Gastroesophageal sphincter (tissue), 4 donors: ENCODE measurements at regions not wholly inside any gene's neighbourhood (a gene's known extent, or its start where the extent isn't known, plus 50 kb on each side); places are given as distances from the start of the nearest gene placed in this dataset.

ENCODE experiments used
- ATAC-seq: fragments of 150-250 bp; one replicate; pipeline ENCODE4 v1.9.1; 2016; ENCODE audit warnings: mild to moderate bottlenecking, moderate library complexity
- H3K27ac ChIP-seq, 4 donors: fragments of 200-600 bp; sonication (generic) in 3 of 4; 1 replicate in 3 of 4; 2 replicates in 1 of 4; pipeline ENCODE4 v1.5.1; 2016 to 2019
- H3K27me3 ChIP-seq: fragments of 200-600 bp; sonication (generic); one replicate; pipeline ENCODE4 v1.5.1; 2019
- H3K36me3 ChIP-seq, 2 donors: fragments of 200-600 bp; sonication (generic); one replicate each; pipeline ENCODE4 v1.5.1; 2019; ENCODE audit warnings: control low read depth in 1 of 2
- H3K4me1 ChIP-seq, 3 donors: fragments of 200-600 bp; sonication (generic); 1 replicate in 2 of 3; 2 replicates in 1 of 3; pipeline ENCODE4 v1.5.1; 2016 to 2019; ENCODE audit warnings: control low read depth in 2 of 3
- H3K4me3 ChIP-seq, 2 donors: fragments of 200-600 bp; sonication (generic); one replicate each; pipeline ENCODE4 v1.5.1; 2019; ENCODE audit warnings: mild to moderate bottlenecking in 1 of 2, moderate library complexity in 1 of 2
- H3K9me3 ChIP-seq, 3 donors: fragments of 200-600 bp; sonication (generic); one replicate each; pipeline ENCODE4 v1.5.1; 2017 to 2019; ENCODE audit warnings: control low read depth in 2 of 3
- EP300 ChIP-seq: sonication (generic); formaldehyde crosslinking; IDR thresholded peaks from one replicate; pipeline ENCODE4 v1.6.1; 2017; ENCODE audit warnings: antibody characterized with exemption, mild to moderate bottlenecking
- POLR2A ChIP-seq, 2 donors: fragments of 450-650 bp; IDR thresholded peaks; one replicate each; pipeline ENCODE4 v1.6.1; 2017; ENCODE audit warnings: antibody characterized with exemption in 2 of 2, mild to moderate bottlenecking in 2 of 2, moderate library complexity in 1 of 2
- POLR2AphosphoS5 ChIP-seq: sonication (generic); formaldehyde crosslinking; IDR thresholded peaks from one replicate; pipeline ENCODE4 v1.6.1; 2017; ENCODE audit warnings: antibody characterized with exemption
- WGBS, 2 donors: methylation state at CpG; one replicate each; pipeline ENCODE4 v1.1.5; 2018; ENCODE audit warnings: low coverage in 1 of 2; 5-methylcytosine and 5-hydroxymethylcytosine counted together
- TF ChIP-seq, protein P1 (sequence below), 4 experiments: fragments of 200-600 bp in 2 of 4; fragments of 450-650 bp in 2 of 4; sonication (generic) in 1 of 4; IDR thresholded peaks; one replicate each; pipeline ENCODE4 v1.5.1; 2017 to 2019; ENCODE audit warnings: antibody characterized with exemption in 4 of 4, mild to moderate bottlenecking in 2 of 4, moderate library complexity in 2 of 4

DNA sequence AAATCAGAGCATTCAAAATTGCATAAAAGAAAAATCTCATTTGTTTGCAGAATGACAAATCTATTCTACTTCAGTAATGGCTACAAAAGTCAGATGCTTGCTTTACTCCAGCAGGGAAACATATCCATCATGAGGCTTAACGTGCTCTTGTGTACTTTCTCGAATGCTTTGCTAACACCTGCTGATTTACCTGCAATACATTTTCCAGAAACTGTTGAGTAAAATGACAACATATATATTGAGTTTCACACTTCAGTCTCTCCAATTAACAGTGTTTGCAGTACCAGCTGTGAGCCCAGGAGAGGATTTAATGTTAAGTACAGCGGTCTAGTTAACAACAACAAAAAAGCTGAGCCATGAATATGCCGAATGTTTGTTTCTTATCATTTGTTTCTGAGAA, 391.5 kb upstream of the SMC2 start:
- H3K4me1 ChIP-seq: no peaks in the 10 kb centered on the region
- no peak overlapping the region for H3K27ac ChIP-seq
- WGBS, 2 donors: 14 to 27% methylated on average over 4 of the region's 4 CpGs
- TF ChIP-seq POLR2AphosphoS5: no peak
- TF ChIP-seq POLR2A (IDR thresholded peaks at IDR 0.05): no peak
- TF ChIP-seq, protein P1, sequence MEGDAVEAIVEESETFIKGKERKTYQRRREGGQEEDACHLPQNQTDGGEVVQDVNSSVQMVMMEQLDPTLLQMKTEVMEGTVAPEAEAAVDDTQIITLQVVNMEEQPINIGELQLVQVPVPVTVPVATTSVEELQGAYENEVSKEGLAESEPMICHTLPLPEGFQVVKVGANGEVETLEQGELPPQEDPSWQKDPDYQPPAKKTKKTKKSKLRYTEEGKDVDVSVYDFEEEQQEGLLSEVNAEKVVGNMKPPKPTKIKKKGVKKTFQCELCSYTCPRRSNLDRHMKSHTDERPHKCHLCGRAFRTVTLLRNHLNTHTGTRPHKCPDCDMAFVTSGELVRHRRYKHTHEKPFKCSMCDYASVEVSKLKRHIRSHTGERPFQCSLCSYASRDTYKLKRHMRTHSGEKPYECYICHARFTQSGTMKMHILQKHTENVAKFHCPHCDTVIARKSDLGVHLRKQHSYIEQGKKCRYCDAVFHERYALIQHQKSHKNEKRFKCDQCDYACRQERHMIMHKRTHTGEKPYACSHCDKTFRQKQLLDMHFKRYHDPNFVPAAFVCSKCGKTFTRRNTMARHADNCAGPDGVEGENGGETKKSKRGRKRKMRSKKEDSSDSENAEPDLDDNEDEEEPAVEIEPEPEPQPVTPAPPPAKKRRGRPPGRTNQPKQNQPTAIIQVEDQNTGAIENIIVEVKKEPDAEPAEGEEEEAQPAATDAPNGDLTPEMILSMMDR (IDR thresholded peaks at IDR 0.05): no peak
- TF ChIP-seq EP300: no peak
- no peaks in the 10 kb centered on the region for H3K36me3 ChIP-seq
- no peaks in the 10 kb centered on the region for H3K9me3 ChIP-seq
- ATAC-seq: no peak
- H3K4me3 ChIP-seq: no peak overlapping the region
- H3K27me3 ChIP-seq: no peaks in the 10 kb centered on the region

DNA sequence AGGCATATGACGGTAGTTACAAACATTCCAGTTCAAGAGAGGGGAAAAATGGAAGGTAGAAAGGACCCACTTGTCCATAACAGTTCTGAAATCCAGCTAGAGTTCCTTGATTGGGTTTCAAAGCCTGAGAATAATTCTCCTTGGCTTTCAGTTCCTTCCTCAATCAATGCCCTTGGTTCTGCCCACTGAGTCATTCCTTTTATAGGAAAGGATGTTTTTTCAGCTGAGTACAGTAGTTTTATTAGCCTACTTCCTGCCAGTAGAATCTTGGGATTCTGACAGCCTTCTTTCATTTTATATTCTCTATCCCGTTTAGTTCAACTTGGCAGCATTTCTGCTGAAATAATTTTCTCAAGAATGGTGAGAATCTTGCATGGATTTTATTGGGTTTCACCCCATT, 386.9 kb upstream of the SMC2 start:
- H3K27me3 ChIP-seq: no peaks in the 10 kb centered on the region
- no peak overlapping the region for H3K27ac ChIP-seq
- no peak for TF ChIP-seq POLR2AphosphoS5
- no peak for TF ChIP-seq EP300
- TF ChIP-seq, protein P1 (IDR thresholded peaks at IDR 0.05): no peak
- TF ChIP-seq POLR2A (IDR thresholded peaks at IDR 0.05): no peak
- no peaks in the 10 kb centered on the region for H3K4me1 ChIP-seq
- H3K4me3 ChIP-seq: no peak overlapping the region
- H3K36me3 ChIP-seq: no peaks in the 10 kb centered on the region
- ATAC-seq: no peak
- WGBS, 2 donors: 54 to 69% methylated on average over 2 of the region's 2 CpGs
- H3K9me3 ChIP-seq: peaks cover 0 to 6% (median 0%) of the 10 kb centered on the region in 3 donors

DNA sequence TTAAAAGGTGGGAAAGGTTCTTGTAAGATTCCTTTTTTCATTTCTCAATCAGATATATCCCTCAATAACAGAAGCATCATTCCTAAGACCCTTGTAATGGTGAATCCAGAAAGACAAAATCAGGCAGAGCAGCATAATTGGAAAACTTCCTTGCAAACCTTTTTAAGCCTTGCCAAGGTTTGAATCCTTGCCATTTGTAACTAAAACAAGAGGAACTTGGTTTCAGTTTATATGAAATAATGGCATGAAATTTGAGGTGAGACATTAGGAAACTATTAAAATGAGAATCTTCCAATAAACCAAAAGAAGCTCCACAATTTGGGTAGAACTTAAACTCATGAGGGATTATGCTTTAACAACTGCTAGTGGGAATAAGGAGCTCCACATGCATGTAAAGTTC, 384.7 kb upstream of the SMC2 start:
- no peaks in the 10 kb centered on the region for H3K27me3 ChIP-seq
- ATAC-seq: no peak
- TF ChIP-seq POLR2AphosphoS5 (no peak), POLR2A (IDR thresholded peaks at IDR 0.05) (no peak), EP300 (no peak)
- TF ChIP-seq, protein P1 (IDR thresholded peaks at IDR 0.05): no peak

DNA sequence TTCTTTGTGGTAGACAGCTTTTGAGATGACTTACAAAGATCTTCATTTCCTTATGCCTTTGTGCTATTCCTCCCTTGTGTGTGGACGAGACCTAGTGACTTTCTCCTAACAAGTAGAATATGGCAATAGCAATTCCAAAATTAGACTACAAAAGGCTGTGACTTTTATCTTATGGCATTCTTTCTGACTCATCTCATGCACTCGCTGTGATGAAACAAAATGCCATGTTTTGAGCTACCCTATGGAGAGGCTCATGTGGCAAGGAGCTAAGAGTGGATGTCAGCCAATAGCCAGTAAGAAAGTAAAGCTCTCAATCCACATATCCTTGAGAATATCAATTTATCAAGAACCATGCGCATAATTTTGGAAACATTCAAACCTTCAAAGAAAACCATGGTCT, 380.5 kb upstream of the SMC2 start:
- Histone ChIP-seq H3K27ac (no peak overlapping the region), H3K9me3 (peaks cover 0 to 9% (median 0%) of the 10 kb centered on the region in 3 donors), H3K4me3 (no peak overlapping the region), H3K27me3 (no peaks in the 10 kb centered on the region), H3K4me1 (no peaks in the 10 kb centered on the region), H3K36me3 (no peaks in the 10 kb centered on the region)
- TF ChIP-seq EP300 (no peak), POLR2A (IDR thresholded peaks at IDR 0.05) (no peak), POLR2AphosphoS5 (no peak)
- TF ChIP-seq, protein P1 (IDR thresholded peaks at IDR 0.05): no peak
- ATAC-seq: no peak
- 75 to 81% methylated on average over 2 to 3 of the region's 3 CpGs for WGBS, 2 donors

More for the DNA sequence above, 384.7 kb upstream of the SMC2 start:
- H3K9me3 ChIP-seq: peaks cover 0 to 9% (median 0%) of the 10 kb centered on the region in 3 donors
- H3K36me3 ChIP-seq: no peaks in the 10 kb centered on the region
- no peak overlapping the region for H3K4me3 ChIP-seq
- H3K4me1 ChIP-seq: no peaks in the 10 kb centered on the region
- H3K27ac ChIP-seq: no peak overlapping the region

GRCh38 chr9:103714992-103715391, 379.1 kb upstream of the SMC2 start:
- Histone ChIP-seq H3K9me3 (peaks cover 0 to 9% (median 0%) of the 10 kb centered on the region in 3 donors), H3K27ac (no peak overlapping the region), H3K4me3 (no peak overlapping the region), H3K27me3 (no peaks in the 10 kb centered on the region), H3K36me3 (no peaks in the 10 kb centered on the region), H3K4me1 (no peaks in the 10 kb centered on the region)
- no peak for ATAC-seq
- 77 to 83% methylated on average over 1 of the region's 1 CpG for WGBS, 2 donors
- TF ChIP-seq, protein P1 (IDR thresholded peaks at IDR 0.05): no peak
- no peak for TF ChIP-seq EP300
- no peak for TF ChIP-seq POLR2AphosphoS5
- TF ChIP-seq POLR2A (IDR thresholded peaks at IDR 0.05): no peak
